ENCODE measurements at regions not wholly inside any gene's neighbourhood (a gene's known extent, or its start where the extent isn't known, plus 50 kb on each side); places are given as distances from the start of the nearest gene placed in this dataset.
"Not testable (repeated sequence)": the region's sequence is repeated elsewhere in the genome, so short reads cannot be mapped to it uniquely, and the experiment has no call there.

DNA sequence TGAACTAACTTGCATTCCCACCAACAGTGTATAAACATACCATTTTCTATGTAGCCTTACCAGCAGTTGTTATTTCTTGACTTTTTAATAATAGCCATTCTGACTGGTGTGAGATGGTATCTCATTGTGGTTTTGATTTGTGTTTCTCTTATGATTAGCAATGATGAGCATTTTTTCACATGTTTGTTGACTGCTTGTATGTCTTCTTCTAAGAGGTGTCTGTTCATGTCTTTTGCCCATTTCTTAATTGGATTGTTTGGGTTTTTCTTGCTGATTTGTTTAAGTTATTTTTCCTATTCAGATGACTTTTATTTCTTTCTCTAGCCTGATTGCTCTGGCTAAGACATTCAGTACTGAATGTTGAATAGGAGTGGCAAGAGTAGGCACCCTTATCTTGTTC, 230.3 kb downstream of the DAD1 start:
- no peak for DNase-seq (ENCODE audit: low read depth in 3 of 3, low spot score in 2 of 3)

DNA sequence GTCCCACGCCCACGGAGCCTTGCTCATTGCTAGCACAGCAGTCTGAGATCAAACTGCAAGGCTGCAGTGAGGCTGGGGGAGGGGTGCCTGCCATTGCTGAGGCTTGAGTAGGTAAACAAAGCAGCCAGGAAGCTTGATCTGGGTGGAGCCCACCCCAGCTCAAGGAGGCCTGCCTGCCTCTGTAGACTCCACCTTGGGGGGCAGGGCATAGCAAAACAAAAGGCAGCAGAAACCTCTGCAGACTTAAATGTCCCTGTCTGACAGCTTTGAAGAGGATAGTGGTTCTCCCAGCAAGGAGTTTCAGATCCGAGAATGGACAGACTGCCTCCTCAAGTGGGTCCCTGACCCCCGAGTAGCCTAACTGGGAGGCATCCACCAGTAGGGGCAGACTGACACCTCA, 239.7 kb downstream of the DAD1 start:
- DNase-seq (ENCODE audit: low read depth in 3 of 3, low spot score in 2 of 3): not testable (repeated sequence)

DNA sequence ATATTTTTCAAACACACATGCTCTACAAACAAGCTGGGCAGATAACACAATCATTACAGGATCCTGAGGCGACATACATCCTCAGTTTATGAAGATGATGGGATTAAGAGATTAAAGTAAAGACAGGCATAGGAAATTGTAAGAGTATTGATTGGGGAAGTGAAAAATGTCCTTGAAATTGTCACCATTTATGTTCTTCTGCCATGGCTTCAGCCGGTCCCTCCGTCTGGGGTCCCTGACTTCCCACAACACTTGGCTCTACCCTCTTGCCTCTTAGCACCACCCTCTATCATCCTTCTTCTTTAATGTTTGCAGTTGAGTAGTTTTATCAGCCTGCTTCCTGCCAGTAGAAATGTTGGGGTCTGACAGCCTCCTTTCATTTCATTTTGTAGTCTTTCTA, 244.4 kb downstream of the DAD1 start:
- DNase-seq (ENCODE audit: low read depth in 3 of 3, low spot score in 2 of 3): no peak

DNA sequence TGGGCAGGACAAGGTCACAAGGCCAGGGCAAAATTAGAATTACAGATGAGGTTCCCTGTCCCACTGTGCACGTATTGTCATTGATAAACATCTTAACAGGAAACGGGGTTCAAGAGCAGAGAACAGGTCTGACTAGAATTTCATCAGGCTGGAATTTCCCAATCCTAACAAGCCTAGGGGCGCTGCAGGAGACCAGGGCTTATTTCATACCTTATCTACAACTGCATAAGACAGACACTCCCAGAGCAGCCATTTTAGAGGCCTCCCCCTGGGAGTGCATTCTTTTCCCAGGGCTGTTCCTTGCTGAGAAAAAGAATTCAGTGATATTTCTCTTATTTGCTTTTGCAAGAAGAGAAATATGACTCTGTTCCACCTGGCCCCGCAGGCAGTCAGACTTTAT, 244.8 kb downstream of the DAD1 start:
- DNase-seq (ENCODE audit: low read depth in 3 of 3, low spot score in 2 of 3): not testable (repeated sequence)

DNA sequence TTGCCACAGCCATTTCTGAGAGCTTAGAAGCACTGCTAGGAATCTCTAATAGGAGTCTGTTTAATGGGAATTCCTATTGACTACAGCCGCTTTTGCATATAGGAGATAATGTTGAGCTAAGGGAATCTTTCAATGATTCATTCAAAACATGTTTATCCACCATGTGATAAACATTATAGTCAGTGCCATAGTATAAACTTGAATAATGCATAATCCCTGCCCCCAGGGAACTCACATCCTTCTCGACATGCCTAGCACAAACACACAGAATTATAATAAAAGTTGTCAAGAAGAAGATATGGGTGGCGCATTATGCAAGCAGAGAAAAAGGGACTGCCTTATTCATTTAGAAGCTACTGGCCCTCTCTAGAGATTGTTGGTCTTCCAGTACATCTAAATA, 248.0 kb downstream of the DAD1 start:
- DNase-seq (ENCODE audit: low read depth in 3 of 3, low spot score in 2 of 3): no peak

DNA sequence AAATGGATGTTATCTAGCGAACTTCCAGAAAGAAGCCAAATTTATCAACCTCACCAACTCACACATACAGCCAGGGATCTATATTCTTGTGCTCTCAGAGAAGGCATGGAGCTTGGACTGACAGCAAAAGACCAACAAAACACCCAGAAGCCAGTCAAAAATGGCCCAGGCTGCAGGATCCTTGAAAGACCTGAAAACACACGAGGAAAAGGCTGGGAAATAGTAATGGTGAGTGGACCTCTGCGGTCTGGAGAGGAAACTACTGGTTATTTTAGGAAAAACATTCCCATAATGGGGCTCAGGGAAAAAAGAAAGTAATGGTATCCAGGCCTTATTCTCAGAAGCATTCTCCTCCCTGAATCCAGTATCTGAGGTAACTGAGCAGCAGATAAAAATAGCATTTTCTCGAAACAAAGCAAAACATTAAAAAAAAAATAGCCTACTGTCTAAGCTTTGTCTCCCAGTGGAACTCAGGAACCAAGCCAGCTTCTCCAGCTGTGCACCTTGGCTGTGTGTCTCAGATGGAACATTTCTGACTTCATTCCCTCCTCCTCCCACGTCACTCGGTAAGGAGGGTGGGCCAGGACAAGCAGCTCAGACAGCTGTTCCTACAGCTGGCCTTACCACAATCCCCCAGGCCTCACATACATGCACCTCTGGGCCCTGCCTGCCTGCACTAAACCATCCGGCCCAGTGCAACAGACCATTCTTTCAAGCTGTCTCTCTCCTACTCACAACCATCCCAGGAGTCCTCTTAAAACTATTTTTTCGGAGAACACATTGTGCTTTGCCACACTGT, 249.9 kb downstream of the DAD1 start:
- DNase-seq (ENCODE audit: low read depth in 3 of 3, low spot score in 2 of 3): no peak

DNA sequence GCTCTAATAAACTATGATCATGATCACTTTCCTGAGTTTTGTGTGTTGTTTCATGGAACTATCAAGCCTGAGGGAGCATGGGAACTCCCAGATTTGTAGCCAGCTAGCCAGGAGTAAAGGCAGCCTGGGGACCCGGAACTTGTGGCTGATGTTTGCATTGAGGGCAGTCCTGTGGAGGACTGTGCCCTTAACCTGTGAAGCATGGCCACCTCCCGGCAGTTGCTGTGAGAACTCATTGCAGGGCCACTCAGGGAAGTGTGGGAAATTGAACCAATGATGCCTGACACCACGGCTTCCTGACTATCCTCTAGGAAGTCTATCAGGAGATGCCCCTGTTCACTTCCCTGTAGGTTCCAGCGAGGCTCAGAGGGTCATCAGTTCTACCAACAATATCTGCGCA, 250.6 kb downstream of the DAD1 start:
- no peak for DNase-seq (ENCODE audit: low read depth in 3 of 3, low spot score in 2 of 3)

DNA sequence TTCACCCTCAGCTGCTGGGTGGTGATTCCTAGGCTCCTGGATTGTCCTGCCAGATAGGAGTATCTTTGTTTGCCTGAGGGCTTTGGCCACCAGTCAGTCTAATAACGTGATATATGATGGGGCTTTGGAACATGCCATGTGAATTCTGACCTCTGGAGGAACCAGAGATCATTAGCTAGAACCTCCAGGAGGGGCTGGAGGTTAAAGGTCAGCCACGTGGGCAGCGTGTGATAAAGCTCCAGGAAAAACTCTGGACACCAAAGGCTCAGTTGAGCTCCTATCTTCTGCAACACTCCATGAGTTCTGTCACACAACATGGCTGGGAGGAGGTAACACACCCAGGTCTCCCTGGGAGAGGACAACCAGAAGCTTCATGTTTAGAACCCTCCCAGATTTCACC, 251.1 kb downstream of the DAD1 start:
- no peak for DNase-seq (ENCODE audit: low read depth in 3 of 3, low spot score in 2 of 3)

DNA sequence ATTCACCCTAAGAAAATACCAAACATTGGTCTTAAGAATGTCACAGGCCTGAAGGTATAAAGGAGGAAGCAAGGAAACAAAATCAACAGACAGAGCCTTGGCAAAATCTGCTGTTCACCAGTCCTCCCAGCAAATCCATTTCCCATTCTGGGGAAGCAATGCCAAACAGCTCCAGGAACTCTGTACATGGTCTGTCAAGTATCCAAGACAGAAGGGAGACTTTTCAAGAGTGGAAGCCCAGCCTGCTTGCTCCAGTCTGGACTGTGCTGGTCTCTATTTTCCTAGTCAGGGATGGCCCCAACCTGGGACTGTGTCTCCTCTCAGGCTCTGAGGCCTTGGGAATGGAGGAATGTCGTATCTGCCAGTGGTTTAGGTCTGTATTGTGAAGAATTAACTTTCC, 251.5 kb downstream of the DAD1 start:
- DNase-seq (ENCODE audit: low read depth in 3 of 3, low spot score in 2 of 3): no peak

DNA sequence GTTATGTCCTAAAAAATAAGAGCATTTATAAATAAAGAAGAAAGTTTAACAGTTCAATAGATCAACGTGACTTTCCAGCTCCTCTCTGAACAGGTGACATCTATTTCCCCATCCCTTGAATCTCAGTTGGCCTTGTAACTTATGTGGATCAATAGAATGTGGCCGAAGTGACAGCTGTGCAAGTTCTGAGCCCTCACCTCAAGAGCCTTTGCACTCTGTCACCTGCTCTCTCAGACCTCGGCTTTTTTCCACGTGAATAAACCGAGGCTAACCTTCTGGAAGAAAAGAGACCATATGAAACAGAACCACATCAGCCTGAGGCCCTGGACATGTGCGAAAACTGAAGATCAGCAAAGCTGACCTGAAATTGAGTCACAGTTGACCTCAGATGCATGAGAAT, 253.0 kb downstream of the DAD1 start:
- no peak for DNase-seq (ENCODE audit: low read depth in 3 of 3, low spot score in 2 of 3)

DNA sequence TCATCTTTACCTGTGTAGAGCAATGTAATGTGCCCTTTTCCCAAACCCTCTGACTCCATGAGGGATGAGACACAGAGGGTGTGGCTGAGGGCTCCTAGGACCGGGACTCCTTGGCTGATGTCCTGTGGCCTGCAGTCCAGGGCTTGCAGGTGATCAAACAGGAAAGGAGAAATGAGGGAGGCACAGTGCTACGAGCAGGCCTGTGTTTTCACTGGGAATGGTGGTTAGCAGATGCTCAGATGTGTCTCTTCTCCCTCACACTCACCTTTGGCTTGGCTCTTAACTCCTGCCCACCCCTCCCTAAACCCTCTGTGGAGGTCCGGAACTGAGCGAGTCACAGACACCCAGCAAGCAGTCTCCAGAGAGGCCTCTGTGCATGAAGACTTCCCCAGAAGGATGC, 254.4 kb downstream of the DAD1 start:
- DNase-seq (ENCODE audit: low read depth in 3 of 3, low spot score in 2 of 3): no peak

DNA sequence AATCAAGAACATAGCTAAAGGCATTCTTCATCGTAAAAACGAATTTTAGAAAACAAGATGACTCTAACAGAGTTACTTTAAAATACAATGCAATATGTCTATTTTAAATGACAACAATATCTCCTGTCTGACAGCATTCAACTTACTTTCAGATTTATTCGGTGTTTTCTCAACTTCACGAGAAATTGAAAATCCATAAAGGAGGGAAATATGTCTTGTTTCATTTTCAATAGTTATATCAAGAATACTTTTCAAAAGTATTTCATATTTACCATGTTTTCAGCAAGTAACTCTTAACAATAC, 254.8 kb downstream of the DAD1 start:
- DNase-seq (ENCODE audit: low read depth in 3 of 3, low spot score in 2 of 3): no peak

DNA sequence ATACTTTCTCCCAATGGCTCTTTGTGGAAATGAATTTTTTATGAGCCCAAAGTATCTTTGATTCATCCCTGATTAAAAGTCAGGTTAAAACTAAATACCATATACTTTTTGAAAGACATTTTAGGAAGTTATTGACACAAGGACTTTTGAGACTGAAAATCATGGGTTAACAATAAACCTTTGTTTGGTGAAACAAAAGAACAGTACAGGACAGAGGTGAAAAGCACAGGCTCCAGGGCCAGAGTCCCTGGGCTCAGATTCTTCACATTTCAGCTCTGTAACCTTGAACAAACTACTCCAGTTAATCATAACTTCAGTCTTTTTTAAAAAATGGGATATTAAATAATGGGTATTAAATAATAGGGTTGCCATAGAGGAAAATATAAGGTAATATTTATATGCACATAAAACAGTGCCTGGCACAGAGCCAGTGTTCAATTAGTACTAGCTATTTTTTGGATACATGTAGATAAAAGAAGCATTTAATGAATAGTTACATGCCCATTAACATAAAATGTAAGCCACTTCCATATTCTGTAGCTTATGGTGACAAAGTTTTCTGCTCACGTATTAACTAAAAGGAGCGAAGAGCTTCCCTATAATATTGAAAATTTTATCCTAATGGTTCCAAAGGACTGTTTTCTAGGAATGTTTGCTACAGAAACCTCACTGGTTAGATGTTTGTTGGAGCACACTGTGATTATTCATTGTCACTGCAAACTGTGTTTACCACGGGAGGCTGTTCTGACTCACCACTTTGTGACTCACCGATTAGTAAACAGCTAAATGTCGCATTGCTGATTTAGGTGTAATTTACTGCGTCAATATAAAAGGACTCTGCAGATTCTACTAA, 255.4 kb downstream of the DAD1 start:
- no peak for DNase-seq (ENCODE audit: low read depth in 3 of 3, low spot score in 2 of 3)

DNA sequence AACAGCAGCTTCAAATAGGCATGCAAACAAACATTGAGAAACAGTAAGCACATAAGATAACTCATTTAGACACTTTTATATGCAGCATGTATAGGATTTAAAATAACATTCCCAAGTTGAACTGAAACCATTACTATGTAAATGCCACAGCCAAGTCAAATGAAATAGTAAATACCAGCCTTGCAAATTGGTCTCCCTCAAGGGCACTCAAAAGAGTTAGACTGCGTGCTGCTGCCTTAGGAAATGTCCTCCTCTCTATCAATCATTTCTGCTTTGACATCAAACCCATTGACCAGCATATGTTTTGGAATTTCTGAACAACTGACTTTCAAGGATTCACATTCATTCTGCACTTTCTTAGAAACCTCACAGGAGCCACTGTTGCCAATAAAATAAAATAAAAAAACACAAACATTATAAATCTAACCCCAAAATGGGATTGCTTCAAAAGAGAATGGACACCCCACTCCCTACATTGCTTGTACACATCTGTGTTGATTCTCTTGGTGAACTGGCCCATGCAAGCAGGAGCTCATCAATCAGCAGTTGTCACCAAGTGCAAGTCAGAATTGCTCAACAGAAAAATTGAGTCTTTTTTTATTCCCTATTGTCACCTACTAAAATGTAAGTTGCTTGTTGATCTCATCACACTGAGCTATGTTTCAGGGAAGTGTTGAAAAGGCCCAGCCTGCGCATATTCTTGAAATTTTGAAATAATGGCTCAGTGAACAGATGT, 256.2 kb downstream of the DAD1 start:
- DNase-seq (ENCODE audit: low read depth in 3 of 3, low spot score in 2 of 3): no peak

DNA sequence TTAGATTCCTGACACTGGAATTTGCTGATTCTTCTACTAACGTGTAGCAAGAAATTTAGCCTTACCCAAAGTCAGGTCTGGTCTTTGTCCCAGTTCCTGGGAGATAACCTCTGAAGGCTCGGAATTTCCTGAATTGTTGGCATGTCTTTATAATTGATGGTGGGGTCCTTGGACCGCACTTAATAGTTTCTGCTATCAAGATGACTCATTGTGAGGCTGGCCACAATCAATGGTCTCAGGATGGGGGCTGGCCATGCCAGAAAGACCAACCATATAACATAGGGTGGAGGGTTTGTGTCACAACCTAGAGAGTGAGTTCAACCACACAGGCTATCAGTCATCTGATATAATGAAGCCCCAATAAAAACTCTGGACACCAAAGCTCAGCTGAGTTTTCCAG, 259.7 kb downstream of the DAD1 start:
- no peak for DNase-seq (ENCODE audit: low read depth in 3 of 3, low spot score in 2 of 3)

DNA sequence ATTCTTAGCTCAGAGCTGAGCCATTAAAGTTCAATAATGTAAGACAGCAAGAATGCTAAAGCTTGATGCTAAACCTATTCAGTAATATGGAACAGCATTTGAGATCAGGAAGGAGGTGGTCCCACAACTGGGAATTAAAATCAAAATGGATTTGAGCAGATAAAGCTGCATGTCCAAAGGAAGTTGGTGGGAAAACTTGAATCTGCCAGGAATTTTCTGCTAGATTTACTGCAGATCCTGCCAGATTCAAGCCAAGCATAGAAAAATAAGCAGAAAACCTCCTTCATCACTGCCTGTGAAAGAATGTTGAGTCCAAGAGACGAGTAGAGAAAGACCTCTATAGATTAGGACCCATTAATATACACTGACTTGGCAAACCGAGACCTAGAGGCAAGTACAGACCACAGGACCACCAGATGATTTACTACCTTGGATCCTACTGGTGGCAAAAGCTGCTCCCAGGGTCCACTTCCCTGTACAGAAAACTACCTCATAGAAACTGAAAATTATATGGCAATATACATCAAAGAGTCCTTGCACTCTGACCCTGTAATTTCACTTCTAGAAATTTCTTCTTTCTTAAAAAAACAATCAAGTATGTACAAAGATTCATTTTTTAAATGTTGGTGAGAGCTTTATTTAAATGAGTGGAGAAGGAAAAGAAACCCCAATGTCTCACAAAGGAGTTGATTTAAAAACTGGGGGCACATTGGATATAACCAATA, 263.2 kb downstream of the DAD1 start:
- DNase-seq (ENCODE audit: low read depth in 3 of 3, low spot score in 2 of 3): no peak

DNA sequence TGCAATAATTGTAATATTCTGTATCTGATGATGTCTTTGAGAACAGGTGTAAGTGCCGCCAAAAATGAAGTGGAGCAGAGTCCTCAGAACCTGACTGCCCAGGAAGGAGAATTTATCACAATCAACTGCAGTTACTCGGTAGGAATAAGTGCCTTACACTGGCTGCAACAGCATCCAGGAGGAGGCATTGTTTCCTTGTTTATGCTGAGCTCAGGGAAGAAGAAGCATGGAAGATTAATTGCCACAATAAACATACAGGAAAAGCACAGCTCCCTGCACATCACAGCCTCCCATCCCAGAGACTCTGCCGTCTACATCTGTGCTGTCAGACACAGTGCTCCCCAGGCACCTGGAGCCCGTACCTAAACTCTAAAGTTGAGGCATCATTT, 268.7 kb downstream of the DAD1 start:
- DNase-seq (ENCODE audit: low read depth in 3 of 3, low spot score in 2 of 3): no peak

DNA sequence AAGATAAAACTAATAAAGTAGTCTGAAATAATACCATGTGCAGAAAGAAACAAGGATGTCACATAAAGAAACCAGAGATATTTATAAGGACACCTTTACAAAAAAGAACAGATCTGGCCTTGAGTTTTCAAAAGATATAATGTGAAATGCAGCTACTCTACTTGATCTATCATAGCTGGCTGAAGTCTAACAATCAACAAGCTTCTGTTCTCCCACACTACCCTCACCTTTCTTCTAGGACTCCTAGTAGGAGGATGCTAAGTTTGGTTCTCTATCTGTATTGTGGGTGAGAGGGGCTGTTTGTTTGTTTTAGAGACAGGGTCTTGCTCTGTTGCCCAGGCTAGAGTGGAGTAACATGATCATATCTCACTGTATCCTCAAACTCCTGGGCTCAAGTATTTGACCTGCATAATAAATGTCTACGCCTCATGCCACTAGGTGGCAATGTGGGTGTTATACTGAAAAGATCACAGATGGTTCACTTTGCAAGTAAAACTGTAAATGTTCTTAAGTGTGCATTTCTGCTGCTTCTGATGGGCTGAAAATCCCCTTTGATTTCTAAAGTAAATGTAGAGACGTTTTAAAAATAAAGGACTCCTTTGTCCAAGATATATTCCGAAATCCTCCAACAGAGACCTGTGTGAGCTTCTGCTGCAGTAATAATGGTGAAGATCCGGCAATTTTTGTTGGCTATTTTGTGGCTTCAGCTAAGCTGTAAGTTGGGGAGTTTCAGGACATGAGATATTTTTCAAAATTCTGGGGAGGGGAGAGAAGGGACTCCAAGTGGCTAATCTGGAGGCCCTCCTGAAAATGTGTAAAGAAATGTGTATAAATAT, 269.3 kb downstream of the DAD1 start:
- no peak for DNase-seq (ENCODE audit: low read depth in 3 of 3, low spot score in 2 of 3)

DNA sequence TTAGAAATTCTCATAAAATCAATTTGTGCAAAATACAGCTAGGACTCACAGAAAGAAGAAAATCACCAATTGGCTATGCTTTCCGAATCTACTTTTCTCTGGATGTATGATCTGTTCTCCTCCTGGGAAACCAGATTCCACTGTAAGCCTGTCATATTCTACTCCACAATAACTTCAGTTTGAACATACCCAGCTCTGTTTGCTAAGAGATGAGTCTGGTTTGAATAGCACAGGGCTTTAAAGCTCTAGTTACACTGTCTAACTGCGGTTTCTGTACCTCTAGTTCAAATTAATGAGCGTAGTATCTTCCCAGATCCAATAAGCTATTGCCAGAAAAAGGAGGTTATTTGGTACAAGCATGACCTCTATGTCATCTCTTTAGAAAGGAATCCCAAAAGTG, 270.1 kb downstream of the DAD1 start:
- no peak for DNase-seq (ENCODE audit: low read depth in 3 of 3, low spot score in 2 of 3)

DNA sequence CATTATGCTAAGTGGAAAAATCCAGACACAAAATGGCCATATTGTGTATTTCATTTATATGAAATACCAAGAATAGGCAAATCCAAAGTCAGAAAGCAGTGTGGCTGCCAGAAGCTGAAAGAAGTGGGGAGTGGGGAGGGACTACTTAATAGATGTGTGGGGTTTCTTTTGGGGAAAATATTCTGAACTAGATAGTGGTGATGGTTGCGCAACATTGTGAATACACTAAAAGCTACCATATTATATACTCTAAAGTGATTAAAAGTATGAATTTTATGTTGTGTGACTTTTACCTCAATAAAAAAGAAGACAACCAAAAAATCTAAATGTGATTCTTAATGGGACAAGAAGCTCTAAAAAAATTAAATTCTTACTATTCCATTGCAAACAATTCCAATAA, 272.6 kb downstream of the DAD1 start:
- DNase-seq (ENCODE audit: low read depth in 3 of 3, low spot score in 2 of 3): no peak

Data from right renal cortex interstitium (tissue), 3 donors.